H1 (cell line): ENCODE measurements at regions not wholly inside any gene's neighbourhood (a gene's known extent, or its start where the extent isn't known, plus 50 kb on each side); places are given as distances from the start of the nearest gene placed in this dataset.

ENCODE experiments used
- JUND ChIP-seq: IDR thresholded peaks from 2 replicates; pipeline ENCODE4 v1.6.1; 2011; ENCODE audit warnings: mild to moderate bottlenecking, improper control_type of control experiment, low read length
- NANOG ChIP-seq: IDR thresholded peaks from 2 replicates; pipeline ENCODE4 v1.6.1; 2011; ENCODE audit warnings: low read length, low read depth, mild to moderate bottlenecking, inconsistent platforms; ENCODE audit not compliant: insufficient read depth, poor library complexity, severe bottlenecking
- TCF12 ChIP-seq: IDR thresholded peaks from 2 replicates; pipeline ENCODE4 v1.6.1; 2011; ENCODE audit warnings: low read depth, mild to moderate bottlenecking, low read length
- TF ChIP-seq, protein P1 (sequence below): fragments of 300-600 bp; sonication (generic); IDR thresholded peaks from 2 replicates; pipeline ENCODE4 v1.7.1; 2012; ENCODE audit warnings: low read length, moderate library complexity, mild to moderate bottlenecking, inconsistent platforms; ENCODE audit not compliant: insufficient replicate concordance

DNA sequence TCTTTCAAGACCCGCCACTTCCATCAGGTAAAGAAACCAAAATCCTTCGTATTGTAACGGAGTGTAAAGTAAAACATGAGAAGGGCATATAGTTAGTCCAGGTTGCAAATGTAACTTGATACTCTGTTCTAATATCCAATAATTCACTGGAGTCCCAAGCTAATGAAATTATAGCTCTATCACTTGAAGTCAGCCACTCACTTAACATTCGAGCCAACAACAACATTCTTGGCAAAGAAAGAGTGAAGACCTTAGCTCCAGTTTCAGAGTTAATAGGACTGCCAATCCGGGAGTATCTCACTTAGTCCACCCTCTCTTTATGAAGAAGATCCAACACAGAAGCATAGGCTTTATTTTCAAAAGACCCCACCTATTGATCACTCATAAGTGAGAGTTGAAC, 298.0 kb upstream of the SOX11 start (continued):
- TF ChIP-seq, protein P1, sequence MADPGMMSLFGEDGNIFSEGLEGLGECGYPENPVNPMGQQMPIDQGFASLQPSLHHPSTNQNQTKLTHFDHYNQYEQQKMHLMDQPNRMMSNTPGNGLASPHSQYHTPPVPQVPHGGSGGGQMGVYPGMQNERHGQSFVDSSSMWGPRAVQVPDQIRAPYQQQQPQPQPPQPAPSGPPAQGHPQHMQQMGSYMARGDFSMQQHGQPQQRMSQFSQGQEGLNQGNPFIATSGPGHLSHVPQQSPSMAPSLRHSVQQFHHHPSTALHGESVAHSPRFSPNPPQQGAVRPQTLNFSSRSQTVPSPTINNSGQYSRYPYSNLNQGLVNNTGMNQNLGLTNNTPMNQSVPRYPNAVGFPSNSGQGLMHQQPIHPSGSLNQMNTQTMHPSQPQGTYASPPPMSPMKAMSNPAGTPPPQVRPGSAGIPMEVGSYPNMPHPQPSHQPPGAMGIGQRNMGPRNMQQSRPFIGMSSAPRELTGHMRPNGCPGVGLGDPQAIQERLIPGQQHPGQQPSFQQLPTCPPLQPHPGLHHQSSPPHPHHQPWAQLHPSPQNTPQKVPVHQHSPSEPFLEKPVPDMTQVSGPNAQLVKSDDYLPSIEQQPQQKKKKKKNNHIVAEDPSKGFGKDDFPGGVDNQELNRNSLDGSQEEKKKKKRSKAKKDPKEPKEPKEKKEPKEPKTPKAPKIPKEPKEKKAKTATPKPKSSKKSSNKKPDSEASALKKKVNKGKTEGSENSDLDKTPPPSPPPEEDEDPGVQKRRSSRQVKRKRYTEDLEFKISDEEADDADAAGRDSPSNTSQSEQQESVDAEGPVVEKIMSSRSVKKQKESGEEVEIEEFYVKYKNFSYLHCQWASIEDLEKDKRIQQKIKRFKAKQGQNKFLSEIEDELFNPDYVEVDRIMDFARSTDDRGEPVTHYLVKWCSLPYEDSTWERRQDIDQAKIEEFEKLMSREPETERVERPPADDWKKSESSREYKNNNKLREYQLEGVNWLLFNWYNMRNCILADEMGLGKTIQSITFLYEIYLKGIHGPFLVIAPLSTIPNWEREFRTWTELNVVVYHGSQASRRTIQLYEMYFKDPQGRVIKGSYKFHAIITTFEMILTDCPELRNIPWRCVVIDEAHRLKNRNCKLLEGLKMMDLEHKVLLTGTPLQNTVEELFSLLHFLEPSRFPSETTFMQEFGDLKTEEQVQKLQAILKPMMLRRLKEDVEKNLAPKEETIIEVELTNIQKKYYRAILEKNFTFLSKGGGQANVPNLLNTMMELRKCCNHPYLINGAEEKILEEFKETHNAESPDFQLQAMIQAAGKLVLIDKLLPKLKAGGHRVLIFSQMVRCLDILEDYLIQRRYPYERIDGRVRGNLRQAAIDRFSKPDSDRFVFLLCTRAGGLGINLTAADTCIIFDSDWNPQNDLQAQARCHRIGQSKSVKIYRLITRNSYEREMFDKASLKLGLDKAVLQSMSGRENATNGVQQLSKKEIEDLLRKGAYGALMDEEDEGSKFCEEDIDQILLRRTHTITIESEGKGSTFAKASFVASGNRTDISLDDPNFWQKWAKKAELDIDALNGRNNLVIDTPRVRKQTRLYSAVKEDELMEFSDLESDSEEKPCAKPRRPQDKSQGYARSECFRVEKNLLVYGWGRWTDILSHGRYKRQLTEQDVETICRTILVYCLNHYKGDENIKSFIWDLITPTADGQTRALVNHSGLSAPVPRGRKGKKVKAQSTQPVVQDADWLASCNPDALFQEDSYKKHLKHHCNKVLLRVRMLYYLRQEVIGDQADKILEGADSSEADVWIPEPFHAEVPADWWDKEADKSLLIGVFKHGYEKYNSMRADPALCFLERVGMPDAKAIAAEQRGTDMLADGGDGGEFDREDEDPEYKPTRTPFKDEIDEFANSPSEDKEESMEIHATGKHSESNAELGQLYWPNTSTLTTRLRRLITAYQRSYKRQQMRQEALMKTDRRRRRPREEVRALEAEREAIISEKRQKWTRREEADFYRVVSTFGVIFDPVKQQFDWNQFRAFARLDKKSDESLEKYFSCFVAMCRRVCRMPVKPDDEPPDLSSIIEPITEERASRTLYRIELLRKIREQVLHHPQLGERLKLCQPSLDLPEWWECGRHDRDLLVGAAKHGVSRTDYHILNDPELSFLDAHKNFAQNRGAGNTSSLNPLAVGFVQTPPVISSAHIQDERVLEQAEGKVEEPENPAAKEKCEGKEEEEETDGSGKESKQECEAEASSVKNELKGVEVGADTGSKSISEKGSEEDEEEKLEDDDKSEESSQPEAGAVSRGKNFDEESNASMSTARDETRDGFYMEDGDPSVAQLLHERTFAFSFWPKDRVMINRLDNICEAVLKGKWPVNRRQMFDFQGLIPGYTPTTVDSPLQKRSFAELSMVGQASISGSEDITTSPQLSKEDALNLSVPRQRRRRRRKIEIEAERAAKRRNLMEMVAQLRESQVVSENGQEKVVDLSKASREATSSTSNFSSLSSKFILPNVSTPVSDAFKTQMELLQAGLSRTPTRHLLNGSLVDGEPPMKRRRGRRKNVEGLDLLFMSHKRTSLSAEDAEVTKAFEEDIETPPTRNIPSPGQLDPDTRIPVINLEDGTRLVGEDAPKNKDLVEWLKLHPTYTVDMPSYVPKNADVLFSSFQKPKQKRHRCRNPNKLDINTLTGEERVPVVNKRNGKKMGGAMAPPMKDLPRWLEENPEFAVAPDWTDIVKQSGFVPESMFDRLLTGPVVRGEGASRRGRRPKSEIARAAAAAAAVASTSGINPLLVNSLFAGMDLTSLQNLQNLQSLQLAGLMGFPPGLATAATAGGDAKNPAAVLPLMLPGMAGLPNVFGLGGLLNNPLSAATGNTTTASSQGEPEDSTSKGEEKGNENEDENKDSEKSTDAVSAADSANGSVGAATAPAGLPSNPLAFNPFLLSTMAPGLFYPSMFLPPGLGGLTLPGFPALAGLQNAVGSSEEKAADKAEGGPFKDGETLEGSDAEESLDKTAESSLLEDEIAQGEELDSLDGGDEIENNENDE: no peak
- TF ChIP-seq TCF12 (no peak), JUND (no peak), NANOG (no peak)
